DMS53 treated with DMSO at 0.1 percent for 48 hours (cell line): ENCODE measurements at regions not wholly inside any gene's neighbourhood (a gene's known extent, or its start where the extent isn't known, plus 50 kb on each side); places are given as distances from the start of the nearest gene placed in this dataset.
A peak's percentile ranks its signal among the peaks of the same experiment; 100 is the strongest.

Source experiments
- DNase-seq: peaks from one replicate; lab custom pipeline; 2025; ENCODE audit not compliant: unreplicated experiment; lab: John Stamatoyannopoulos, UW

GRCh38 chr2:18427762-18428161, 132.7 kb downstream of the RDH14 start:
- DNase-seq, result no peak

- no peak for DNase-seq
Measured at GRCh38 chr2:18426174-18426573, 134.3 kb downstream of the RDH14 start.

GRCh38 chr2:18425210-18425703, 135.2 kb downstream of the RDH14 start:
- DNase-seq, result no peak

GRCh38 chr2:18423636-18424035, 136.8 kb downstream of the RDH14 start:
- peak; percentile 32 for DNase-seq

- DNase-seq, result peak; percentile 72
Measured at GRCh38 chr2:18422432-18423165, 137.9 kb downstream of the RDH14 start.

- DNase-seq, result peak; percentile 40
Measured at GRCh38 chr2:18413676-18414396, 146.6 kb downstream of the RDH14 start.

GRCh38 chr2:18412980-18413675, 147.3 kb downstream of the RDH14 start:
- DNase-seq, result no peak

GRCh38 chr2:18411626-18412025, 148.8 kb downstream of the RDH14 start:
- no peak for DNase-seq

- DNase-seq, result no peak
Measured at GRCh38 chr2:18410543-18410942, 149.9 kb downstream of the RDH14 start.

GRCh38 chr2:18408638-18409037, 151.8 kb downstream of the RDH14 start:
- DNase-seq, result no peak

GRCh38 chr2:18406219-18406618, 154.2 kb downstream of the RDH14 start:
- no peak for DNase-seq

GRCh38 chr2:18404708-18405107, 155.7 kb downstream of the RDH14 start:
- no peak for DNase-seq

- DNase-seq, result no peak
Measured at GRCh38 chr2:18403921-18404522, 156.4 kb downstream of the RDH14 start.

- DNase-seq, result no peak
Measured at GRCh38 chr2:18402831-18403230, 157.6 kb downstream of the RDH14 start.

GRCh38 chr2:18401471-18401870, 159.0 kb downstream of the RDH14 start:
- DNase-seq, result no peak

GRCh38 chr2:18399601-18400000, 160.9 kb downstream of the RDH14 start:
- DNase-seq, result no peak

- DNase-seq, result no peak
Measured at GRCh38 chr2:18398833-18399232, 161.6 kb downstream of the RDH14 start.

- no peak for DNase-seq
Measured at GRCh38 chr2:18396329-18397010, 164.0 kb downstream of the RDH14 start.

- DNase-seq, result no peak
Measured at GRCh38 chr2:18395555-18395954, 164.9 kb downstream of the RDH14 start.

GRCh38 chr2:18387441-18388206, 172.8 kb downstream of the RDH14 start:
- DNase-seq, result peak; percentile 51
